Naive B cell (primary cell): ENCODE measurements at regions not wholly inside any gene's neighbourhood (a gene's known extent, or its start where the extent isn't known, plus 50 kb on each side); places are given as distances from the start of the nearest gene placed in this dataset.

ENCODE experiments used
- ATAC-seq, 2 donors: fragments of 150-1000 bp; cut with Tn5 transposase; 2 replicates each; pipeline ENCODE4 v1.10.0; 2021; ENCODE audit warnings: low read depth in 2 of 2, mild to moderate bottlenecking in 2 of 2, moderate library complexity in 2 of 2
- DNase-seq: peaks from one replicate; pipeline ENCODE4 v3.0.0; 2022
- H3K27ac Mint-ChIP-seq, 6 donors: one replicate each; pipeline ENCODE4 v1.8.0; 2020 to 2022; ENCODE audit warnings: mild to moderate bottlenecking in 6 of 6, mixed read lengths in 6 of 6, moderate library complexity in 5 of 6, inconsistent platforms in 2 of 6
- H3K27me3 Mint-ChIP-seq, 3 donors: one replicate each; pipeline ENCODE4 v1.8.0; 2021 to 2022; ENCODE audit warnings: mixed read lengths in 3 of 3, mild to moderate bottlenecking in 1 of 3
- H3K36me3 Mint-ChIP-seq, 2 donors: one replicate each; pipeline ENCODE4 v1.8.0; 2020 to 2022; ENCODE audit warnings: mixed read lengths in 2 of 2, inconsistent platforms in 1 of 2, mild to moderate bottlenecking in 1 of 2
- H3K4me1 Mint-ChIP-seq, 3 donors: one replicate each; pipeline ENCODE4 v1.8.0; 2020 to 2022; ENCODE audit warnings: mixed read lengths in 3 of 3, inconsistent platforms in 1 of 3, mild to moderate bottlenecking in 1 of 3, moderate library complexity in 1 of 3
- H3K4me3 Mint-ChIP-seq, 8 donors: one replicate each; pipeline ENCODE4 v1.8.0; 2020 to 2022; ENCODE audit warnings: mild to moderate bottlenecking in 8 of 8, mixed read lengths in 8 of 8, moderate library complexity in 8 of 8, inconsistent platforms in 2 of 8
- H3K9me3 Mint-ChIP-seq, 7 donors: one replicate each; pipeline ENCODE4 v1.8.0; 2020 to 2022; ENCODE audit warnings: mixed read lengths in 7 of 7, mild to moderate bottlenecking in 5 of 7, inconsistent platforms in 2 of 7, moderate library complexity in 1 of 7

GRCh38 chr2:136049991-136050920 lies 64.8 kb upstream of the DARS1 start:
- Mint-ChIP-seq H3K36me3 (no peaks in the 10 kb centered on the region), H3K4me3 (no peak overlapping the region), H3K9me3 (peaks cover 0 to 2% (median 0%) of the 10 kb centered on the region in 7 donors), H3K27me3 (no peaks in the 10 kb centered on the region), H3K4me1 (peaks cover 34 to 51% (median 38%) of the 10 kb centered on the region in 3 donors), H3K27ac (no peak overlapping the region)
- ATAC-seq (no peak), DNase-seq (no peak)

- H3K4me3 Mint-ChIP-seq = no peak overlapping the region
- peaks cover 0 to 1% (median 0%) of the 10 kb centered on the region in 7 donors for H3K9me3 Mint-ChIP-seq
- no peak for ATAC-seq
- peaks cover 34 to 49% (median 36%) of the 10 kb centered on the region in 3 donors for H3K4me1 Mint-ChIP-seq
- no peaks in the 10 kb centered on the region for H3K27me3 Mint-ChIP-seq
- H3K27ac Mint-ChIP-seq = peak overlapping the region in 2 of 6 donors; percentile 31 to 52
- no peak for DNase-seq
- no peaks in the 10 kb centered on the region for H3K36me3 Mint-ChIP-seq
Measured at GRCh38 chr2:136049011-136049742, 63.8 kb upstream of the DARS1 start.

GRCh38 chr2:136045835-136046570 lies 60.6 kb upstream of the DARS1 start:
- Mint-ChIP-seq H3K36me3 (no peaks in the 10 kb centered on the region), H3K4me1 (peaks cover 16 to 29% (median 18%) of the 10 kb centered on the region in 3 donors), H3K27ac (peak overlapping the region in 1 of 6 donors; percentile 86), H3K27me3 (no peaks in the 10 kb centered on the region), H3K4me3 (no peak overlapping the region), H3K9me3 (peaks cover 0 to 4% (median 0%) of the 10 kb centered on the region in 7 donors)
- no peak for DNase-seq
- ATAC-seq = no peak

- no peak for ATAC-seq
- Mint-ChIP-seq H3K36me3 (no peaks in the 10 kb centered on the region), H3K9me3 (peaks cover 0 to 4% (median 0%) of the 10 kb centered on the region in 7 donors), H3K27ac (no peak overlapping the region), H3K4me3 (no peak overlapping the region), H3K4me1 (peaks cover 12 to 24% (median 14%) of the 10 kb centered on the region in 3 donors), H3K27me3 (no peaks in the 10 kb centered on the region)
- DNase-seq = no peak
Measured at GRCh38 chr2:136045344-136045743, 59.9 kb upstream of the DARS1 start.
